ENCODE measurements at regions not wholly inside any gene's neighbourhood (a gene's known extent, or its start where the extent isn't known, plus 50 kb on each side); places are given as distances from the start of the nearest gene placed in this dataset.

GRCh38 chr10:29780639-29781038, 145.9 kb upstream of the SVIL start:
- H3F3A ChIP-seq (replicated peaks; ENCODE audit: insufficient read depth) = peaks cover 4% of the 10 kb centered on the region
- H4K20me1 ChIP-seq (ENCODE audit: insufficient read depth) = no peaks in the 10 kb centered on the region
- no peaks in the 10 kb centered on the region for H3K27me3 ChIP-seq (ENCODE audit: insufficient read depth)
- no peak overlapping the region for H3K27ac ChIP-seq (ENCODE audit: low read depth in 2 of 2, low read length in 1 of 2)
- TF ChIP-seq MXI1 (IDR thresholded peaks at IDR 0.05; ENCODE audit: low read depth, low read length) (no peak), EP300 (IDR thresholded peaks at IDR 0.05; ENCODE audit: borderline replicate concordance in 1 of 2, low read depth in 1 of 2, low read length in 1 of 2) (no peak), MEF2A (IDR thresholded peaks at IDR 0.05; ENCODE audit: borderline replicate concordance, low read depth) (no peak), RXRA (IDR thresholded peaks at IDR 0.05; ENCODE audit: borderline replicate concordance, low read depth) (no peak), FOXJ3 (CRISPR knock-in tag; IDR thresholded peaks at IDR 0.05) (no peak)
- TF ChIP-seq, protein P1, sequence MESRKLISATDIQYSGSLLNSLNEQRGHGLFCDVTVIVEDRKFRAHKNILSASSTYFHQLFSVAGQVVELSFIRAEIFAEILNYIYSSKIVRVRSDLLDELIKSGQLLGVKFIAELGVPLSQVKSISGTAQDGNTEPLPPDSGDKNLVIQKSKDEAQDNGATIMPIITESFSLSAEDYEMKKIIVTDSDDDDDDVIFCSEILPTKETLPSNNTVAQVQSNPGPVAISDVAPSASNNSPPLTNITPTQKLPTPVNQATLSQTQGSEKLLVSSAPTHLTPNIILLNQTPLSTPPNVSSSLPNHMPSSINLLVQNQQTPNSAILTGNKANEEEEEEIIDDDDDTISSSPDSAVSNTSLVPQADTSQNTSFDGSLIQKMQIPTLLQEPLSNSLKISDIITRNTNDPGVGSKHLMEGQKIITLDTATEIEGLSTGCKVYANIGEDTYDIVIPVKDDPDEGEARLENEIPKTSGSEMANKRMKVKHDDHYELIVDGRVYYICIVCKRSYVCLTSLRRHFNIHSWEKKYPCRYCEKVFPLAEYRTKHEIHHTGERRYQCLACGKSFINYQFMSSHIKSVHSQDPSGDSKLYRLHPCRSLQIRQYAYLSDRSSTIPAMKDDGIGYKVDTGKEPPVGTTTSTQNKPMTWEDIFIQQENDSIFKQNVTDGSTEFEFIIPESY (IDR thresholded peaks at IDR 0.05; ENCODE audit: borderline replicate concordance, low read depth) = no peak
- TF ChIP-seq, protein P2, sequence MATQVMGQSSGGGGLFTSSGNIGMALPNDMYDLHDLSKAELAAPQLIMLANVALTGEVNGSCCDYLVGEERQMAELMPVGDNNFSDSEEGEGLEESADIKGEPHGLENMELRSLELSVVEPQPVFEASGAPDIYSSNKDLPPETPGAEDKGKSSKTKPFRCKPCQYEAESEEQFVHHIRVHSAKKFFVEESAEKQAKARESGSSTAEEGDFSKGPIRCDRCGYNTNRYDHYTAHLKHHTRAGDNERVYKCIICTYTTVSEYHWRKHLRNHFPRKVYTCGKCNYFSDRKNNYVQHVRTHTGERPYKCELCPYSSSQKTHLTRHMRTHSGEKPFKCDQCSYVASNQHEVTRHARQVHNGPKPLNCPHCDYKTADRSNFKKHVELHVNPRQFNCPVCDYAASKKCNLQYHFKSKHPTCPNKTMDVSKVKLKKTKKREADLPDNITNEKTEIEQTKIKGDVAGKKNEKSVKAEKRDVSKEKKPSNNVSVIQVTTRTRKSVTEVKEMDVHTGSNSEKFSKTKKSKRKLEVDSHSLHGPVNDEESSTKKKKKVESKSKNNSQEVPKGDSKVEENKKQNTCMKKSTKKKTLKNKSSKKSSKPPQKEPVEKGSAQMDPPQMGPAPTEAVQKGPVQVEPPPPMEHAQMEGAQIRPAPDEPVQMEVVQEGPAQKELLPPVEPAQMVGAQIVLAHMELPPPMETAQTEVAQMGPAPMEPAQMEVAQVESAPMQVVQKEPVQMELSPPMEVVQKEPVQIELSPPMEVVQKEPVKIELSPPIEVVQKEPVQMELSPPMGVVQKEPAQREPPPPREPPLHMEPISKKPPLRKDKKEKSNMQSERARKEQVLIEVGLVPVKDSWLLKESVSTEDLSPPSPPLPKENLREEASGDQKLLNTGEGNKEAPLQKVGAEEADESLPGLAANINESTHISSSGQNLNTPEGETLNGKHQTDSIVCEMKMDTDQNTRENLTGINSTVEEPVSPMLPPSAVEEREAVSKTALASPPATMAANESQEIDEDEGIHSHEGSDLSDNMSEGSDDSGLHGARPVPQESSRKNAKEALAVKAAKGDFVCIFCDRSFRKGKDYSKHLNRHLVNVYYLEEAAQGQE (IDR thresholded peaks at IDR 0.05; ENCODE audit: low read depth, low read length) = no peak
- whole genome bisulfite sequencing (ENCODE audit: low lambda C conversion rate) = 77% methylated on average over 3 of the region's 3 CpGs
- POLR2A ChIA-PET = no interaction called here
- no peak overlapping the region for H3K4me3 ChIP-seq (ENCODE audit: low read depth in 2 of 2, low read length in 1 of 2)
- no peak overlapping the region for H2AFZ ChIP-seq (ENCODE audit: low read depth)
- H3K4me1 ChIP-seq (ENCODE audit: control insufficient read depth in 1 of 2, insufficient read depth in 2 of 2, low read depth in 1 of 2, low read length in 1 of 2) = no peaks in the 10 kb centered on the region; a peak in 1 of 4 replicates
- no peaks in the 10 kb centered on the region for H3K79me2 ChIP-seq (ENCODE audit: insufficient read depth)
- no peaks in the 10 kb centered on the region for H3K36me3 ChIP-seq (replicated peaks in 1 of 2; ENCODE audit: control insufficient read depth in 1 of 2, insufficient read depth in 2 of 2, low read length in 1 of 2)
- no peaks in the 10 kb centered on the region for H3K9me2 ChIP-seq
- no peak overlapping the region for H3K9ac ChIP-seq
- no peaks in the 10 kb centered on the region for H3K9me3 ChIP-seq
- H3K4me2 ChIP-seq = no peak overlapping the region
- CTCF ChIA-PET = no interaction called here
- DNase-seq = no peak

DNA sequence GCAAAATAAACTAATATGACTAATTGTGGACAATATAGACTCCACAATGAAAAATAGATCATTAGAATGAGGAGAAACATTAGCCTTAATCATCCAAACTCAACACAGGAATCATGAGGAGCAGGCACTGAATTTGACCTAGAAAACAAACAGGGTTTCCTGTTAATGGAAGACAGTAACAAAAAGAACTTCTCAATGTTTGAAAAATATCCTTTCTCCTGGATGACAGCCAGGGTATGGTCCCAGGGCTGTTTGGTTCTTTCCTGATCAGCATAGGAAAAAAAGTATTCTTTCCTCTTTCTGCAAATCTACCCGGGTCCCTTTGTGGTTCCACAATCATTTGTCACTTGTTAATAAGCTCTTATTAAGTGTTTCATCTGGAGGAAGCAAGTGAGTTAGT, 145.3 kb upstream of the SVIL start:
- Histone ChIP-seq H3K4me2 (no peak overlapping the region), H3K4me1 (ENCODE audit: control insufficient read depth in 1 of 2, insufficient read depth in 2 of 2, low read depth in 1 of 2, low read length in 1 of 2) (no peaks in the 10 kb centered on the region; a peak in 1 of 4 replicates), H3K27me3 (ENCODE audit: insufficient read depth) (no peaks in the 10 kb centered on the region), H2AFZ (ENCODE audit: low read depth) (no peak overlapping the region), H3K9ac (no peak overlapping the region), H3K9me3 (no peaks in the 10 kb centered on the region), H3K9me2 (no peaks in the 10 kb centered on the region), H3K36me3 (replicated peaks in 1 of 2; ENCODE audit: control insufficient read depth in 1 of 2, insufficient read depth in 2 of 2, low read length in 1 of 2) (no peaks in the 10 kb centered on the region), H3K27ac (ENCODE audit: low read depth in 2 of 2, low read length in 1 of 2) (no peak overlapping the region), H3K4me3 (ENCODE audit: low read depth in 2 of 2, low read length in 1 of 2) (no peak overlapping the region), H3K79me2 (ENCODE audit: insufficient read depth) (no peaks in the 10 kb centered on the region), H4K20me1 (ENCODE audit: insufficient read depth) (no peaks in the 10 kb centered on the region), H3F3A (replicated peaks; ENCODE audit: insufficient read depth) (peaks cover 4% of the 10 kb centered on the region)
- POLR2A ChIA-PET = no interaction called here
- CTCF ChIA-PET = no interaction called here
- no peak for DNase-seq
- 43% methylated on average over 1 of the region's 1 CpG for WGBS (ENCODE audit: low lambda C conversion rate)
- TF ChIP-seq, protein P2 (IDR thresholded peaks at IDR 0.05; ENCODE audit: low read depth, low read length) = no peak
- TF ChIP-seq CTCF (IDR thresholded peaks at IDR 0.05) (no peak), GABPA (IDR thresholded peaks at IDR 0.05; ENCODE audit: low read depth) (no peak), SIN3A (IDR thresholded peaks at IDR 0.05; ENCODE audit: borderline replicate concordance, low read depth, low read length) (no peak), TCF12 (IDR thresholded peaks at IDR 0.05) (no peak), RCOR1 (IDR thresholded peaks at IDR 0.05; ENCODE audit: low read length) (no peak), NRF1 (IDR thresholded peaks at IDR 0.05; ENCODE audit: low read depth, low read length) (no peak), RAD21 (IDR thresholded peaks at IDR 0.05; ENCODE audit: low read length) (no peak), EZH2phosphoT487 (IDR thresholded peaks at IDR 0.05; ENCODE audit: borderline replicate concordance, low read depth) (no peak), GATA2 (CRISPR knock-in tag; IDR thresholded peaks at IDR 0.05) (no peak), FOSL2 (IDR thresholded peaks at IDR 0.05; ENCODE audit: borderline replicate concordance, low read depth) (no peak)

Data from SK-N-SH (cell line).